Glutamatergic neuron (in vitro differentiated cells): ENCODE measurements at regions not wholly inside any gene's neighbourhood (a gene's known extent, or its start where the extent isn't known, plus 50 kb on each side); places are given as distances from the start of the nearest gene placed in this dataset.

ENCODE experiments used
- DNase-seq: peaks from one replicate; pipeline ENCODE4 v3.0.0; 2022
- H3K27ac Mint-ChIP-seq: one replicate; pipeline ENCODE4 v1.8.0; 2020; ENCODE audit warnings: mild to moderate bottlenecking, mixed read lengths, inconsistent platforms; ENCODE audit not compliant: unreplicated experiment
- H3K27me3 Mint-ChIP-seq: one replicate; pipeline ENCODE4 v1.8.0; 2020; ENCODE audit warnings: mild to moderate bottlenecking, moderate library complexity, mixed read lengths, inconsistent platforms; ENCODE audit not compliant: unreplicated experiment
- H3K36me3 Mint-ChIP-seq: one replicate; pipeline ENCODE4 v1.8.0; 2020; ENCODE audit warnings: mild to moderate bottlenecking, mixed read lengths, inconsistent platforms; ENCODE audit not compliant: unreplicated experiment
- H3K4me1 Mint-ChIP-seq: one replicate; pipeline ENCODE4 v1.8.0; 2020; ENCODE audit warnings: mild to moderate bottlenecking, low read depth, mixed read lengths, inconsistent platforms; ENCODE audit not compliant: unreplicated experiment
- H3K4me3 Mint-ChIP-seq: one replicate; pipeline ENCODE4 v1.8.0; 2020; ENCODE audit warnings: mild to moderate bottlenecking, mixed read lengths, inconsistent platforms; ENCODE audit not compliant: unreplicated experiment
- H3K9me3 Mint-ChIP-seq: one replicate; pipeline ENCODE4 v1.8.0; 2020; ENCODE audit warnings: mild to moderate bottlenecking, moderate library complexity, mixed read lengths, inconsistent platforms; ENCODE audit not compliant: unreplicated experiment
- CTCF ChIP-seq: fragments of 200-600 bp; sonication (generic); IDR thresholded peaks from one replicate; pipeline ENCODE4 v1.5.0; 2021; ENCODE audit not compliant: partially characterized antibody, unreplicated experiment

GRCh38 chr2:185441486-185442005 is 297.1 kb upstream of the FSIP2 start:
- Mint-ChIP-seq H3K36me3 (no peaks in the 10 kb centered on the region), H3K4me1 (peaks cover 9% of the 10 kb centered on the region), H3K27ac (no peak overlapping the region), H3K27me3 (no peaks in the 10 kb centered on the region), H3K9me3 (no peaks in the 10 kb centered on the region), H3K4me3 (no peak overlapping the region)
- no peak for TF ChIP-seq CTCF
- no peak for DNase-seq

- Mint-ChIP-seq H3K4me3 (no peak overlapping the region), H3K27me3 (no peaks in the 10 kb centered on the region), H3K36me3 (peaks cover 24% of the 10 kb centered on the region), H3K9me3 (peaks cover 7% of the 10 kb centered on the region), H3K4me1 (peaks cover 2% of the 10 kb centered on the region), H3K27ac (no peak overlapping the region)
- no peak for TF ChIP-seq CTCF
- no peak for DNase-seq
Observed at GRCh38 chr2:185456517-185456916, 282.1 kb upstream of the FSIP2 start.

GRCh38 chr2:185463481-185463880 is 275.1 kb upstream of the FSIP2 start:
- no peak overlapping the region for H3K27ac Mint-ChIP-seq
- peaks cover 3% of the 10 kb centered on the region for H3K9me3 Mint-ChIP-seq
- no peaks in the 10 kb centered on the region for H3K27me3 Mint-ChIP-seq
- no peak for TF ChIP-seq CTCF
- no peak for DNase-seq
- H3K36me3 Mint-ChIP-seq = peaks cover 18% of the 10 kb centered on the region
- no peaks in the 10 kb centered on the region for H3K4me1 Mint-ChIP-seq
- H3K4me3 Mint-ChIP-seq = no peak overlapping the region

GRCh38 chr2:185466915-185467314 is 271.7 kb upstream of the FSIP2 start:
- Mint-ChIP-seq H3K4me3 (no peak overlapping the region), H3K27ac (no peak overlapping the region), H3K4me1 (no peaks in the 10 kb centered on the region), H3K9me3 (peaks cover 3% of the 10 kb centered on the region), H3K36me3 (peaks cover 18% of the 10 kb centered on the region), H3K27me3 (no peaks in the 10 kb centered on the region)
- TF ChIP-seq CTCF = no peak
- no peak for DNase-seq

- DNase-seq = no peak
- H3K36me3 Mint-ChIP-seq = peaks cover 16% of the 10 kb centered on the region
- TF ChIP-seq CTCF = no peak
- H3K9me3 Mint-ChIP-seq = no peaks in the 10 kb centered on the region
- H3K4me1 Mint-ChIP-seq = peaks cover 4% of the 10 kb centered on the region
- H3K27ac Mint-ChIP-seq = no peak overlapping the region
- H3K4me3 Mint-ChIP-seq = no peak overlapping the region
- H3K27me3 Mint-ChIP-seq = peaks cover 3% of the 10 kb centered on the region
Observed at GRCh38 chr2:185471441-185471840, 267.2 kb upstream of the FSIP2 start.
